ENCODE measurements at regions not wholly inside any gene's neighbourhood (a gene's known extent, or its start where the extent isn't known, plus 50 kb on each side); places are given as distances from the start of the nearest gene placed in this dataset.
"Not testable (repeated sequence)": the region's sequence is repeated elsewhere in the genome, so short reads cannot be mapped to it uniquely, and the experiment has no call there.

- DNase-seq: no peak
Observed at GRCh38 chr6:48475275-48475674, 364.3 kb upstream of the PTCHD4 start.

GRCh38 chr6:48474830-48475229, 363.8 kb upstream of the PTCHD4 start:
- DNase-seq: no peak

GRCh38 chr6:48474136-48474535, 363.1 kb upstream of the PTCHD4 start:
- DNase-seq: no peak

GRCh38 chr6:48472535-48472934, 361.5 kb upstream of the PTCHD4 start:
- DNase-seq: no peak

- no peak for DNase-seq
Observed at GRCh38 chr6:48472091-48472490, 361.1 kb upstream of the PTCHD4 start.

- DNase-seq: no peak
Observed at GRCh38 chr6:48471326-48471725, 360.3 kb upstream of the PTCHD4 start.

- no peak for DNase-seq
Observed at GRCh38 chr6:48449002-48449401, 338.0 kb upstream of the PTCHD4 start.

GRCh38 chr6:48447251-48447650, 336.3 kb upstream of the PTCHD4 start:
- DNase-seq: no peak

GRCh38 chr6:48429610-48430009, 318.6 kb upstream of the PTCHD4 start:
- DNase-seq: no peak

GRCh38 chr6:48429021-48429420, 318.0 kb upstream of the PTCHD4 start:
- no peak for DNase-seq

GRCh38 chr6:48426636-48427035, 315.6 kb upstream of the PTCHD4 start:
- DNase-seq: no peak

GRCh38 chr6:48423640-48424365, 312.8 kb upstream of the PTCHD4 start:
- DNase-seq: no peak

GRCh38 chr6:48419992-48420391, 309.0 kb upstream of the PTCHD4 start:
- DNase-seq: no peak

- no peak for DNase-seq
Observed at GRCh38 chr6:48417927-48418326, 306.9 kb upstream of the PTCHD4 start.

GRCh38 chr6:48412656-48413055, 301.7 kb upstream of the PTCHD4 start:
- DNase-seq: no peak

GRCh38 chr6:48404927-48405326, 293.9 kb upstream of the PTCHD4 start:
- no peak for DNase-seq

GRCh38 chr6:48403587-48403986, 292.6 kb upstream of the PTCHD4 start:
- no peak for DNase-seq

- no peak for DNase-seq
Observed at GRCh38 chr6:48401016-48401415, 290.0 kb upstream of the PTCHD4 start.

- no peak for DNase-seq
Observed at GRCh38 chr6:48397887-48398286, 286.9 kb upstream of the PTCHD4 start.

GRCh38 chr6:48389146-48390043, 278.4 kb upstream of the PTCHD4 start:
- no peak for DNase-seq

GRCh38 chr6:48388044-48388443, 277.0 kb upstream of the PTCHD4 start:
- DNase-seq: no peak

GRCh38 chr6:48378884-48379407, 267.9 kb upstream of the PTCHD4 start:
- DNase-seq: peak; percentile 78

GRCh38 chr6:48377115-48377514, 266.1 kb upstream of the PTCHD4 start:
- no peak for DNase-seq

- DNase-seq: not testable (repeated sequence)
Observed at GRCh38 chr6:48371226-48371625, 260.2 kb upstream of the PTCHD4 start.
